ENCODE measurements at regions not wholly inside any gene's neighbourhood (a gene's known extent, or its start where the extent isn't known, plus 50 kb on each side); places are given as distances from the start of the nearest gene placed in this dataset.

DNA sequence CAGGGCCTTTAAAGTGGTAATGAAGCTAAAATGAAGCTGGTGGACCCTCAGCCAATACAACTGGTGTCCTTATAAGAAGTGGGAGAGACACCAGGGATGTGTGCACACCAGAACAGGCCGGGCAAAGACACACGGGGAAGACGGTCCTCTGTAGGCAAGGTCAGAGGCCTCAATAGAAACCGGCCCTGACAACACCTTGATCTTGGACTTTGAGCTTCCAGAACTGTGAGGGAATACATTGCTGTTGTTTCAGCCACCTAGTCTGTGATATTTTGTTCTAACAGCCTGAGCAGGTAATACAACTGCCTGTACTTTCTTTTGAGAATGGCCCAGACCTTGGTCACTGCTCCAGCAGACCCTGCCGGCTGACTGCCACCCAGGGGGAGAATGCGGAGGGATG lies 65.6 kb upstream of the FZD7 start:
- CTCF ChIA-PET: interaction anchor here (0.8 to 5.0 kb wide), 6 partner anchors 8 to 191 kb away, joined by 3 to 22 read pairs (median 4); no protein-coding TSS in a partner anchor
- Histone ChIP-seq H3K4me3 (ENCODE audit: low read depth in 2 of 2, low read length in 1 of 2) (no peak overlapping the region), H3K27me3 (ENCODE audit: insufficient read depth) (no peaks in the 10 kb centered on the region), H3K9me2 (no peaks in the 10 kb centered on the region), H3K79me2 (ENCODE audit: insufficient read depth) (no peaks in the 10 kb centered on the region), H3K9me3 (no peaks in the 10 kb centered on the region), H3K36me3 (replicated peaks in 1 of 2; ENCODE audit: control insufficient read depth in 1 of 2, insufficient read depth in 2 of 2, low read length in 1 of 2) (no peaks in the 10 kb centered on the region), H3F3A (replicated peaks; ENCODE audit: insufficient read depth) (no peaks in the 10 kb centered on the region), H3K4me2 (no peak overlapping the region), H3K27ac (ENCODE audit: low read depth in 2 of 2, low read length in 1 of 2) (peak overlapping the region in 1 of 2 experiments; percentile 93; a peak in 2 of 4 replicates), H4K20me1 (ENCODE audit: insufficient read depth) (no peaks in the 10 kb centered on the region), H3K4me1 (ENCODE audit: control insufficient read depth in 1 of 2, insufficient read depth in 2 of 2, low read depth in 1 of 2, low read length in 1 of 2) (peaks cover 12 to 60% of the 10 kb centered on the region in 2 experiments; a peak in 3 of 4 replicates), H3K9ac (no peak overlapping the region), H2AFZ (ENCODE audit: low read depth) (no peak overlapping the region)
- POLR2A ChIA-PET: no interaction called here
- TF ChIP-seq RXRA (IDR thresholded peaks at IDR 0.05; ENCODE audit: borderline replicate concordance, low read depth) (no peak), CHD2 (IDR thresholded peaks at IDR 0.05; ENCODE audit: low read length, partially characterized antibody) (no peak), EP300 (IDR thresholded peaks at IDR 0.05; ENCODE audit: borderline replicate concordance in 1 of 2, low read depth in 1 of 2, low read length in 1 of 2) (no peak), FOXJ3 (CRISPR knock-in tag; IDR thresholded peaks at IDR 0.05) (no peak), SMC3 (IDR thresholded peaks at IDR 0.05; ENCODE audit: low read depth, low read length) (no peak), ELF1 (IDR thresholded peaks at IDR 0.05) (no peak), MXI1 (IDR thresholded peaks at IDR 0.05; ENCODE audit: low read depth, low read length) (no peak), GATA2 (CRISPR knock-in tag; IDR thresholded peaks at IDR 0.05) (no peak)
- TF ChIP-seq, protein P1, sequence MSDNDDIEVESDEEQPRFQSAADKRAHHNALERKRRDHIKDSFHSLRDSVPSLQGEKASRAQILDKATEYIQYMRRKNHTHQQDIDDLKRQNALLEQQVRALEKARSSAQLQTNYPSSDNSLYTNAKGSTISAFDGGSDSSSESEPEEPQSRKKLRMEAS (IDR thresholded peaks at IDR 0.05; ENCODE audit: low read depth): no peak
- TF ChIP-seq, protein P2, sequence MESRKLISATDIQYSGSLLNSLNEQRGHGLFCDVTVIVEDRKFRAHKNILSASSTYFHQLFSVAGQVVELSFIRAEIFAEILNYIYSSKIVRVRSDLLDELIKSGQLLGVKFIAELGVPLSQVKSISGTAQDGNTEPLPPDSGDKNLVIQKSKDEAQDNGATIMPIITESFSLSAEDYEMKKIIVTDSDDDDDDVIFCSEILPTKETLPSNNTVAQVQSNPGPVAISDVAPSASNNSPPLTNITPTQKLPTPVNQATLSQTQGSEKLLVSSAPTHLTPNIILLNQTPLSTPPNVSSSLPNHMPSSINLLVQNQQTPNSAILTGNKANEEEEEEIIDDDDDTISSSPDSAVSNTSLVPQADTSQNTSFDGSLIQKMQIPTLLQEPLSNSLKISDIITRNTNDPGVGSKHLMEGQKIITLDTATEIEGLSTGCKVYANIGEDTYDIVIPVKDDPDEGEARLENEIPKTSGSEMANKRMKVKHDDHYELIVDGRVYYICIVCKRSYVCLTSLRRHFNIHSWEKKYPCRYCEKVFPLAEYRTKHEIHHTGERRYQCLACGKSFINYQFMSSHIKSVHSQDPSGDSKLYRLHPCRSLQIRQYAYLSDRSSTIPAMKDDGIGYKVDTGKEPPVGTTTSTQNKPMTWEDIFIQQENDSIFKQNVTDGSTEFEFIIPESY (IDR thresholded peaks at IDR 0.05; ENCODE audit: borderline replicate concordance, low read depth): no peak
- DNase-seq: no peak
- 92% methylated on average over 6 of the region's 6 CpGs for WGBS (ENCODE audit: low lambda C conversion rate)

DNA sequence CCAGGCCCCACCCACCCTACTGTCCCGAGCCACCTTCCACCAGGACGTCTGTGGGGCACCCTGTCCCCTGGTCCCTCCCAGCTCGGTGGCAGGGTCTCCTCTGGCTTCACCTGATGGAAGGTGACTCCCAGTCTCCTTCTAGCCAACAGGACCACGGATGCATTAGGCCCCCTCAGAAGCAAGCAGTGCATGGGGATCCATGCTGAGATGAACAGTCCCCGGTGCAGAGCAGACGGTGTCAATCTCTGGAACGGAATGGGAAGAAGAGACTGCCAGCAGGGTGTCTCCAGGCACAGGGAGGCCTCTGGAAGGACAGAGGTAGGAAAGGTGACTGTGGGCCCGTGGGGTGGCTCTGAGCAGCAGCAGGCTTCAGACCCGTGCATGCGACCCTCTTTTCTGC lies 65.2 kb upstream of the FZD7 start:
- H4K20me1 ChIP-seq (ENCODE audit: insufficient read depth): no peaks in the 10 kb centered on the region
- no peaks in the 10 kb centered on the region for H3K27me3 ChIP-seq (ENCODE audit: insufficient read depth)
- DNase-seq: no peak
- H2AFZ ChIP-seq (ENCODE audit: low read depth): no peak overlapping the region
- peak overlapping the region in 1 of 2 experiments; percentile 66; a peak in 1 of 4 replicates for H3K27ac ChIP-seq (ENCODE audit: low read depth in 2 of 2, low read length in 1 of 2)
- no peaks in the 10 kb centered on the region for H3K36me3 ChIP-seq (replicated peaks in 1 of 2; ENCODE audit: control insufficient read depth in 1 of 2, insufficient read depth in 2 of 2, low read length in 1 of 2)
- ChIA-PET POLR2A (no interaction called here), CTCF (interaction anchor here (0.8 to 5.0 kb wide), 4 partner anchors 9 to 190 kb away, joined by 3 to 22 read pairs (median 6); no protein-coding TSS in a partner anchor)
- H3K4me2 ChIP-seq: no peak overlapping the region
- H3K4me1 ChIP-seq (ENCODE audit: control insufficient read depth in 1 of 2, insufficient read depth in 2 of 2, low read depth in 1 of 2, low read length in 1 of 2): peaks cover 12 to 62% of the 10 kb centered on the region in 2 experiments; a peak in 3 of 4 replicates
- H3K79me2 ChIP-seq (ENCODE audit: insufficient read depth): no peaks in the 10 kb centered on the region
- H3K9ac ChIP-seq: no peak overlapping the region
- H3K9me3 ChIP-seq: no peaks in the 10 kb centered on the region
- no peaks in the 10 kb centered on the region for H3K9me2 ChIP-seq
- H3K4me3 ChIP-seq (ENCODE audit: low read depth in 2 of 2, low read length in 1 of 2): no peak overlapping the region
- WGBS (ENCODE audit: low lambda C conversion rate): 86% methylated on average over 6 of the region's 10 CpGs
- no peaks in the 10 kb centered on the region for H3F3A ChIP-seq (replicated peaks; ENCODE audit: insufficient read depth)
- TF ChIP-seq MEF2A (IDR thresholded peaks at IDR 0.05; ENCODE audit: borderline replicate concordance, low read depth): no peak
- no peak for TF ChIP-seq FOXJ3 (CRISPR knock-in tag; IDR thresholded peaks at IDR 0.05)
- no peak for TF ChIP-seq GATA2 (CRISPR knock-in tag; IDR thresholded peaks at IDR 0.05)
- no peak for TF ChIP-seq CHD2 (IDR thresholded peaks at IDR 0.05; ENCODE audit: low read length, partially characterized antibody)
- no peak for TF ChIP-seq NFIC (IDR thresholded peaks at IDR 0.05; ENCODE audit: borderline replicate concordance)
- TF ChIP-seq ELF1 (IDR thresholded peaks at IDR 0.05): no peak
- TF ChIP-seq SIN3A (IDR thresholded peaks at IDR 0.05; ENCODE audit: borderline replicate concordance, low read depth, low read length): no peak
- TF ChIP-seq, protein P3, sequence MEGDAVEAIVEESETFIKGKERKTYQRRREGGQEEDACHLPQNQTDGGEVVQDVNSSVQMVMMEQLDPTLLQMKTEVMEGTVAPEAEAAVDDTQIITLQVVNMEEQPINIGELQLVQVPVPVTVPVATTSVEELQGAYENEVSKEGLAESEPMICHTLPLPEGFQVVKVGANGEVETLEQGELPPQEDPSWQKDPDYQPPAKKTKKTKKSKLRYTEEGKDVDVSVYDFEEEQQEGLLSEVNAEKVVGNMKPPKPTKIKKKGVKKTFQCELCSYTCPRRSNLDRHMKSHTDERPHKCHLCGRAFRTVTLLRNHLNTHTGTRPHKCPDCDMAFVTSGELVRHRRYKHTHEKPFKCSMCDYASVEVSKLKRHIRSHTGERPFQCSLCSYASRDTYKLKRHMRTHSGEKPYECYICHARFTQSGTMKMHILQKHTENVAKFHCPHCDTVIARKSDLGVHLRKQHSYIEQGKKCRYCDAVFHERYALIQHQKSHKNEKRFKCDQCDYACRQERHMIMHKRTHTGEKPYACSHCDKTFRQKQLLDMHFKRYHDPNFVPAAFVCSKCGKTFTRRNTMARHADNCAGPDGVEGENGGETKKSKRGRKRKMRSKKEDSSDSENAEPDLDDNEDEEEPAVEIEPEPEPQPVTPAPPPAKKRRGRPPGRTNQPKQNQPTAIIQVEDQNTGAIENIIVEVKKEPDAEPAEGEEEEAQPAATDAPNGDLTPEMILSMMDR (IDR thresholded peaks at IDR 0.05): no peak
- TF ChIP-seq YY1 (IDR thresholded peaks at IDR 0.05; ENCODE audit: low read depth): no peak
- TF ChIP-seq FOSL2 (IDR thresholded peaks at IDR 0.05; ENCODE audit: borderline replicate concordance, low read depth): no peak
- TF ChIP-seq, protein P1 (IDR thresholded peaks at IDR 0.05; ENCODE audit: low read depth): no peak
- no peak for TF ChIP-seq JUND (IDR thresholded peaks at IDR 0.05)
- TF ChIP-seq, protein P4, sequence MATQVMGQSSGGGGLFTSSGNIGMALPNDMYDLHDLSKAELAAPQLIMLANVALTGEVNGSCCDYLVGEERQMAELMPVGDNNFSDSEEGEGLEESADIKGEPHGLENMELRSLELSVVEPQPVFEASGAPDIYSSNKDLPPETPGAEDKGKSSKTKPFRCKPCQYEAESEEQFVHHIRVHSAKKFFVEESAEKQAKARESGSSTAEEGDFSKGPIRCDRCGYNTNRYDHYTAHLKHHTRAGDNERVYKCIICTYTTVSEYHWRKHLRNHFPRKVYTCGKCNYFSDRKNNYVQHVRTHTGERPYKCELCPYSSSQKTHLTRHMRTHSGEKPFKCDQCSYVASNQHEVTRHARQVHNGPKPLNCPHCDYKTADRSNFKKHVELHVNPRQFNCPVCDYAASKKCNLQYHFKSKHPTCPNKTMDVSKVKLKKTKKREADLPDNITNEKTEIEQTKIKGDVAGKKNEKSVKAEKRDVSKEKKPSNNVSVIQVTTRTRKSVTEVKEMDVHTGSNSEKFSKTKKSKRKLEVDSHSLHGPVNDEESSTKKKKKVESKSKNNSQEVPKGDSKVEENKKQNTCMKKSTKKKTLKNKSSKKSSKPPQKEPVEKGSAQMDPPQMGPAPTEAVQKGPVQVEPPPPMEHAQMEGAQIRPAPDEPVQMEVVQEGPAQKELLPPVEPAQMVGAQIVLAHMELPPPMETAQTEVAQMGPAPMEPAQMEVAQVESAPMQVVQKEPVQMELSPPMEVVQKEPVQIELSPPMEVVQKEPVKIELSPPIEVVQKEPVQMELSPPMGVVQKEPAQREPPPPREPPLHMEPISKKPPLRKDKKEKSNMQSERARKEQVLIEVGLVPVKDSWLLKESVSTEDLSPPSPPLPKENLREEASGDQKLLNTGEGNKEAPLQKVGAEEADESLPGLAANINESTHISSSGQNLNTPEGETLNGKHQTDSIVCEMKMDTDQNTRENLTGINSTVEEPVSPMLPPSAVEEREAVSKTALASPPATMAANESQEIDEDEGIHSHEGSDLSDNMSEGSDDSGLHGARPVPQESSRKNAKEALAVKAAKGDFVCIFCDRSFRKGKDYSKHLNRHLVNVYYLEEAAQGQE (IDR thresholded peaks at IDR 0.05; ENCODE audit: low read depth, low read length): no peak
- TF ChIP-seq RXRA (IDR thresholded peaks at IDR 0.05; ENCODE audit: borderline replicate concordance, low read depth): no peak
- TF ChIP-seq TAF1 (IDR thresholded peaks at IDR 0.05; ENCODE audit: borderline replicate concordance, low read depth, low read length): no peak
- no peak for TF ChIP-seq NRF1 (IDR thresholded peaks at IDR 0.05; ENCODE audit: low read depth, low read length)

Measured in SK-N-SH (cell line).